B cell (primary cell): ENCODE measurements at regions not wholly inside any gene's neighbourhood (a gene's known extent, or its start where the extent isn't known, plus 50 kb on each side); places are given as distances from the start of the nearest gene placed in this dataset.

Experiments
- ATAC-seq: fragments of 200-7000 bp; cut with Tn5 transposase; one replicate; pipeline ENCODE4 v1.10.0; 2021; ENCODE audit warnings: low read depth, mild to moderate bottlenecking, moderate number of reproducible peaks, moderate library complexity
- CTCF ChIA-PET: fragments of 350-600 bp; sonication (Branson Sonifier 250); formaldehyde crosslinking; loops from one replicate; lab custom pipeline; 2021; ENCODE audit warnings: antibody characterized with exemption, inconsistent platforms; lab: Charles Lee
- POLR2A ChIA-PET: fragments of 350-600 bp; sonication (Branson Sonifier 250); formaldehyde crosslinking; loops from one replicate; lab custom pipeline; 2021; ENCODE audit warnings: antibody characterized with exemption; lab: Charles Lee
- DNase-seq: peaks from one replicate; pipeline ENCODE4 v3.0.0; 2013
- H2AFZ ChIP-seq: 2 replicates; pipeline ENCODE4 v1.6.1; 2012; ENCODE audit warnings: mild to moderate bottlenecking, low read depth, low read length; ENCODE audit not compliant: insufficient read depth, poor library complexity, severe bottlenecking
- H3K27ac ChIP-seq, 2 donors: 1 replicate in 1 of 2; 2 replicates in 1 of 2; pipeline ENCODE4 v1.5.1; 2012 to 2013; ENCODE audit warnings: low read length in 2 of 2, mild to moderate bottlenecking in 2 of 2, moderate library complexity in 1 of 2
- H3K27me3 ChIP-seq, 4 experiments: fragments of 200-600 bp in 1 of 4; sonication (generic) in 1 of 4; replicated peaks in 1 of 4; 1 replicate in 2 of 4; 2 replicates in 2 of 4; pipeline versions ENCODE4 v1.6.1 to v1.7.0; 2013 to 2016; ENCODE audit warnings: low read length in 3 of 4, mild to moderate bottlenecking in 2 of 4, mixed read lengths in 1 of 4, moderate library complexity in 1 of 4; ENCODE audit not compliant: insufficient read depth in 4 of 4, control insufficient read depth in 3 of 4; ENCODE audit errors: control extremely low read depth in 1 of 4
- H3K36me3 ChIP-seq, 2 experiments: replicated peaks in 1 of 2; 1 replicate in 1 of 2; 2 replicates in 1 of 2; pipeline versions ENCODE4 v1.6.1 to v1.7.1; 2013; ENCODE audit warnings: low read length in 1 of 2; ENCODE audit not compliant: insufficient read depth in 2 of 2, control insufficient read depth in 1 of 2; ENCODE audit errors: control extremely low read depth in 1 of 2, extremely low read depth in 1 of 2
- H3K4me1 ChIP-seq, 2 donors: fragments of 200-600 bp in 1 of 2; sonication (generic) in 1 of 2; 1 replicate in 1 of 2; 2 replicates in 1 of 2; pipeline versions ENCODE4 v1.5.1 to v1.6.1; 2013 to 2017; ENCODE audit warnings: low read length in 2 of 2; ENCODE audit not compliant: control insufficient read depth in 2 of 2, insufficient read depth in 2 of 2
- H3K4me2 ChIP-seq: replicated peaks from 2 replicates; pipeline ENCODE3; 2012; ENCODE audit warnings: mild to moderate bottlenecking, low read depth, low read length; ENCODE audit not compliant: poor library complexity, severe bottlenecking
- H3K4me3 ChIP-seq, 5 experiments: fragments of 200-600 bp in 1 of 5; sonication (generic) in 1 of 5; 1 replicate in 3 of 5; 2 replicates in 2 of 5; pipeline versions ENCODE4 v1.5.1 to v1.7.0; 2011 to 2016; ENCODE audit warnings: low read length in 4 of 5, mild to moderate bottlenecking in 4 of 5, low read depth in 2 of 5, control low read depth in 1 of 5, moderate library complexity in 1 of 5; ENCODE audit not compliant: insufficient read depth in 1 of 5; ENCODE audit errors: control extremely low read depth in 1 of 5, extremely low read depth in 1 of 5
- H3K79me2 ChIP-seq: fragments of 200-600 bp; sonication (generic); one replicate; pipeline ENCODE4 v1.6.0; 2016; ENCODE audit warnings: low read length; ENCODE audit not compliant: control insufficient read depth, insufficient read depth
- H3K9ac ChIP-seq: fragments of 200-600 bp; sonication (generic); 2 replicates; pipeline ENCODE4 v1.6.1; 2017; ENCODE audit warnings: mild to moderate bottlenecking, low read length, moderate library complexity
- H3K9me3 ChIP-seq, 3 donors: one replicate each; pipeline versions ENCODE4 v1.6.1 to v1.7.1; 2013; ENCODE audit warnings: low read length in 2 of 3; ENCODE audit not compliant: control insufficient read depth in 2 of 3, insufficient read depth in 1 of 3; ENCODE audit errors: control extremely low read depth in 1 of 3
- H4K20me1 ChIP-seq: 2 replicates; pipeline ENCODE4 v1.6.0; 2012; ENCODE audit warnings: mild to moderate bottlenecking, low read length; ENCODE audit not compliant: insufficient read depth, control insufficient read depth, poor library complexity, severe bottlenecking
- H3K27ac Mint-ChIP-seq: one replicate; pipeline ENCODE4 v1.8.0; 2021; ENCODE audit warnings: mixed read lengths
- H3K27me3 Mint-ChIP-seq: one replicate; pipeline ENCODE4 v1.8.0; 2021; ENCODE audit warnings: mixed read lengths
- H3K4me1 Mint-ChIP-seq: one replicate; pipeline ENCODE4 v1.8.0; 2021; ENCODE audit warnings: mixed read lengths
- H3K4me3 Mint-ChIP-seq: one replicate; pipeline ENCODE4 v1.8.0; 2021; ENCODE audit warnings: mixed read lengths
- H3K9me3 Mint-ChIP-seq: one replicate; pipeline ENCODE4 v1.8.0; 2022; ENCODE audit warnings: mixed read lengths; ENCODE audit not compliant: insufficient read depth
- CTCF ChIP-seq: fragments of 200-600 bp; IDR thresholded peaks from one replicate; pipeline ENCODE4 v1.8.0; 2022; ENCODE audit warnings: antibody characterized with exemption, mild to moderate bottlenecking
- EZH2 ChIP-seq: IDR thresholded peaks from 2 replicates; pipeline ENCODE4 v1.6.1; 2012; ENCODE audit warnings: borderline replicate concordance, low read depth, mild to moderate bottlenecking, moderate library complexity, low read length; ENCODE audit not compliant: insufficient read depth, poor library complexity, severe bottlenecking
- WGBS: methylation state at CpG from one replicate; pipeline ENCODE4 v1.1.5; 2013; ENCODE audit warnings: missing lambda C conversion rate; ENCODE audit not compliant: insufficient coverage; 5-methylcytosine and 5-hydroxymethylcytosine counted together
- intact Hi-C: fragments of 100-400 bp; cut with micrococcal nuclease; formaldehyde crosslinking; loops from one replicate; pipeline ENCODE4 v1.10.0; 2022

DNA sequence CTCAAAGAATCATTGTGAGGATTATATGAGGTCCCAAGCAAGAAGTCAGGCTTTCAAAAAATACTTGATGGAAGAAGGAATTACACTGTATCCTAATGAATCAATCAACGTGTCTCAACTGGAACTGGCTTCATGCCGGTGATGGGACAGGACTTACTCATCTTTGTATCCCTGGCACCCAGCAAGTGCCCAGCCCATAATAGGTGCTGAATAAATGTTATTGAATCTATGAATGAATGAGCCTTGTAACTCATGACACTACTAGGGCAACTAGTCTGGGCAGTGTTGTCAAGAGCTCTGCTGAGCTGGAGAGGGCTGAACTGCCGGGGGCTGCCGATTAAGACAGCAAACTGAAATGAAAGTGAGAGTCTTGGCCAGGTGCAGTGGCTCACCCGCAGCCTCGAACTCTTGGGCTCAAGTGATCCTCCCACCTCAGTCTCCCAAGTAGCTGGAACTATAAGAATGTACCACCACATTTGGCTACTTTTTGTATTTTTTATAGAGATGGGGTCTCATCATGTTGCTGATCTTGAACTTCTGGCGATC, 87.2 kb upstream of the KIF5B start:
- intact Hi-C loops: no loop called here
- H3K36me3 ChIP-seq: no peaks in the 10 kb centered on the region
- H3K27ac ChIP-seq: no peak overlapping the region
- Mint-ChIP-seq H3K4me3 (no peak overlapping the region), H3K27ac (no peak overlapping the region), H3K4me1 (no peaks in the 10 kb centered on the region), H3K9me3 (peaks cover 3% of the 10 kb centered on the region), H3K27me3 (no peaks in the 10 kb centered on the region)
- WGBS: 100% methylated on average over 4 of the region's 7 CpGs
- H3K9me3 ChIP-seq: peaks cover 0 to 3% (median 0%) of the 10 kb centered on the region in 3 donors
- no peaks in the 10 kb centered on the region for H3K27me3 ChIP-seq
- ChIA-PET CTCF (interaction anchor here (0.6 kb wide), 1 partner anchor 46 kb away, joined by 3 read pairs; no protein-coding TSS in a partner anchor), POLR2A (no interaction called here)
- H3K4me1 ChIP-seq: no peaks in the 10 kb centered on the region
- no peak for ATAC-seq
- TF ChIP-seq EZH2 (no peak), CTCF (no peak)
- no peak overlapping the region for H3K4me2 ChIP-seq
- no peak for DNase-seq
- H4K20me1 ChIP-seq: no peaks in the 10 kb centered on the region
- no peaks in the 10 kb centered on the region for H3K79me2 ChIP-seq
- H3K4me3 ChIP-seq: no peak overlapping the region
- no peak overlapping the region for H2AFZ ChIP-seq
- H3K9ac ChIP-seq: no peak overlapping the region

GRCh38 chr10:32142646-32143045, 86.4 kb upstream of the KIF5B start:
- Histone ChIP-seq H3K9ac (no peak overlapping the region), H4K20me1 (no peaks in the 10 kb centered on the region), H3K4me2 (no peak overlapping the region), H3K36me3 (no peaks in the 10 kb centered on the region), H3K27ac (no peak overlapping the region), H3K4me3 (no peak overlapping the region), H3K27me3 (no peaks in the 10 kb centered on the region), H3K79me2 (no peaks in the 10 kb centered on the region), H3K4me1 (no peaks in the 10 kb centered on the region), H3K9me3 (no peaks in the 10 kb centered on the region), H2AFZ (no peak overlapping the region)
- ATAC-seq (no peak), DNase-seq (no peak)
- no peak overlapping the region for H3K27ac Mint-ChIP-seq
- no peaks in the 10 kb centered on the region for H3K27me3 Mint-ChIP-seq
- peaks cover under 1% of the 10 kb centered on the region for H3K9me3 Mint-ChIP-seq
- intact Hi-C loops: no loop called here
- POLR2A ChIA-PET: no interaction called here
- CTCF ChIA-PET: interaction anchor here (0.6 kb wide), 1 partner anchor 46 kb away, joined by 3 read pairs; no protein-coding TSS in a partner anchor
- H3K4me1 Mint-ChIP-seq: no peaks in the 10 kb centered on the region
- H3K4me3 Mint-ChIP-seq: no peak overlapping the region
- WGBS: 92% methylated on average over 2 of the region's 2 CpGs
- no peak for TF ChIP-seq EZH2
- TF ChIP-seq CTCF: no peak
